ENCODE measurements at regions not wholly inside any gene's neighbourhood (a gene's known extent, or its start where the extent isn't known, plus 50 kb on each side); places are given as distances from the start of the nearest gene placed in this dataset.

- Histone ChIP-seq H3K79me2 (ENCODE audit: low read length) (no peaks in the 10 kb centered on the region), H3K4me1 (ENCODE audit: low read length) (no peaks in the 10 kb centered on the region), H3K4me3 (ENCODE audit: low read length) (no peak overlapping the region), H3K9ac (ENCODE audit: low read length) (no peak overlapping the region), H3F3A (ENCODE audit: insufficient read depth, low read length) (no peaks in the 10 kb centered on the region), H3K9me2 (replicated peaks; ENCODE audit: insufficient read depth, low read length) (no peaks in the 10 kb centered on the region), H3K36me3 (replicated peaks; ENCODE audit: insufficient read depth, low read length) (no peaks in the 10 kb centered on the region), H4K20me1 (ENCODE audit: insufficient read depth, low read length) (no peaks in the 10 kb centered on the region), H3K27me3 (replicated peaks; ENCODE audit: insufficient read depth, low read length) (no peaks in the 10 kb centered on the region), H2AFZ (ENCODE audit: low read length) (no peak overlapping the region), H3K9me3 (replicated peaks; ENCODE audit: insufficient read depth, low read length) (no peaks in the 10 kb centered on the region), H3K4me2 (ENCODE audit: low read depth, low read length) (no peak overlapping the region), H3K27ac (ENCODE audit: low read length) (no peak overlapping the region)
- DNase-seq, result no peak
- TF ChIP-seq, protein P1, sequence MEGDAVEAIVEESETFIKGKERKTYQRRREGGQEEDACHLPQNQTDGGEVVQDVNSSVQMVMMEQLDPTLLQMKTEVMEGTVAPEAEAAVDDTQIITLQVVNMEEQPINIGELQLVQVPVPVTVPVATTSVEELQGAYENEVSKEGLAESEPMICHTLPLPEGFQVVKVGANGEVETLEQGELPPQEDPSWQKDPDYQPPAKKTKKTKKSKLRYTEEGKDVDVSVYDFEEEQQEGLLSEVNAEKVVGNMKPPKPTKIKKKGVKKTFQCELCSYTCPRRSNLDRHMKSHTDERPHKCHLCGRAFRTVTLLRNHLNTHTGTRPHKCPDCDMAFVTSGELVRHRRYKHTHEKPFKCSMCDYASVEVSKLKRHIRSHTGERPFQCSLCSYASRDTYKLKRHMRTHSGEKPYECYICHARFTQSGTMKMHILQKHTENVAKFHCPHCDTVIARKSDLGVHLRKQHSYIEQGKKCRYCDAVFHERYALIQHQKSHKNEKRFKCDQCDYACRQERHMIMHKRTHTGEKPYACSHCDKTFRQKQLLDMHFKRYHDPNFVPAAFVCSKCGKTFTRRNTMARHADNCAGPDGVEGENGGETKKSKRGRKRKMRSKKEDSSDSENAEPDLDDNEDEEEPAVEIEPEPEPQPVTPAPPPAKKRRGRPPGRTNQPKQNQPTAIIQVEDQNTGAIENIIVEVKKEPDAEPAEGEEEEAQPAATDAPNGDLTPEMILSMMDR (IDR thresholded peaks at IDR 0.05; ENCODE audit: low read length), result no peak
- TF ChIP-seq EZH2phosphoT487 (IDR thresholded peaks at IDR 0.05; ENCODE audit: low read length), result no peak
- no peak for TF ChIP-seq EZH2 (optimal IDR thresholded peaks at IDR 0.05; ENCODE audit: low read depth, low read length)
These were observed 181.3 kb downstream of the THBS2 start for GRCh38 chr6:169072127-169073042.

DNA sequence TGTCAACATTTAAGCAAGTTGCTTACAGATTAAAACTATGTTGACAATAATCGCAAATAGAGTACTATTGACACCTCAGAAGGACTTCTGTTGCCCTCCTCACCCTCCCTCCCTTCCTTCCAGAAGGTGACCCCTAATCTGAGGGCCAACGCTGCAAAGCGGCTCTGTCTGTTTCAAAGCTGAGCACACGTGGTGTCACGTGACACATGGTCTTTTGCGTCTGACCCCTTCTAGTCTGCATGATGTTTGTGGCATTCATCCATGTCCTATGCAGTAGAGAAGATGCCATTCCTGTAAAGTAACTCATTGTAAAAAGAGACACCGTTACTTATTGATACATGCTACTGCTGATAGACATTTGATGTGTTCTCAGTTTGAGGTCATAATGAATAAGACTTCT, 182.3 kb downstream of the THBS2 start:
- Histone ChIP-seq H3K9ac (ENCODE audit: low read length) (no peak overlapping the region), H3K36me3 (replicated peaks; ENCODE audit: insufficient read depth, low read length) (no peaks in the 10 kb centered on the region), H2AFZ (ENCODE audit: low read length) (no peak overlapping the region), H4K20me1 (ENCODE audit: insufficient read depth, low read length) (no peaks in the 10 kb centered on the region), H3K4me1 (ENCODE audit: low read length) (no peaks in the 10 kb centered on the region), H3K27me3 (replicated peaks; ENCODE audit: insufficient read depth, low read length) (no peaks in the 10 kb centered on the region), H3F3A (ENCODE audit: insufficient read depth, low read length) (no peaks in the 10 kb centered on the region), H3K4me3 (ENCODE audit: low read length) (no peak overlapping the region), H3K27ac (ENCODE audit: low read length) (no peak overlapping the region), H3K79me2 (ENCODE audit: low read length) (no peaks in the 10 kb centered on the region), H3K4me2 (ENCODE audit: low read depth, low read length) (no peak overlapping the region), H3K9me3 (replicated peaks; ENCODE audit: insufficient read depth, low read length) (no peaks in the 10 kb centered on the region), H3K9me2 (replicated peaks; ENCODE audit: insufficient read depth, low read length) (no peaks in the 10 kb centered on the region)
- no peak for DNase-seq
- TF ChIP-seq EZH2 (optimal IDR thresholded peaks at IDR 0.05; ENCODE audit: low read depth, low read length) (no peak), EZH2phosphoT487 (IDR thresholded peaks at IDR 0.05; ENCODE audit: low read length) (no peak)
- TF ChIP-seq, protein P1 (IDR thresholded peaks at IDR 0.05; ENCODE audit: low read length), result no peak

DNA sequence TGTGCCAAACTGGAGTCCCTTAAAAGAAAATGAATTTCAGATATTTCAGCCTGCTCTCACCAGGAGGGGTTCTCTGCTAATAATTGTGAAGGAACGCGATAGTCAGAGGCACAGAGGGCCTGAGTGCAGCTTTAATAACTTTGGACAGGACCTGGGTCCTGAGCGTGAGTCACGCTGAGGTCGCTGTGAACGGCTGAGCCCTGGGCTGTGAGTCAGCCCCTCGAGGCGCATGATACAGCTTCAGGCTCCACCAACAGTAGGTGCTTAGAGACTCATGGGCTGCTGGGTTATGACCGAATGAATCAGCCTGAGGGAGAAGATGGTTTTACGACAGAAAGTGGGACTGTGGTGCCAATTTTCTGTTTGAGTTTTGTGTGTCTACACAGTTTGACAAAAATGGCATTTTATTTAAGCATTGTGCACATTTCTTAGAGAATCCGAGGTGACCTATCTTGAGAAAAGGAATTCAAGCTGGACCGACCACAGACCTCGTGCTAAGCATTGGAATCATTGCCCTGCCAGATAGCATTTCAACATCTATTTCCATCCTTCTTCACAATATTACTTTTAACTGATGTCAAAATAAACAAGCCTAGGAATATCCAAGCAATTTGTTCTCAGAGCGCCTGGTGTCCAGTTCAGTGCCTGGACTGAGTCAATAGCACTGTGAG, 183.0 kb downstream of the THBS2 start:
- no peak overlapping the region for H2AFZ ChIP-seq (ENCODE audit: low read length)
- H3K4me1 ChIP-seq (ENCODE audit: low read length), result no peaks in the 10 kb centered on the region
- TF ChIP-seq, protein P1 (IDR thresholded peaks at IDR 0.05; ENCODE audit: low read length), result no peak
- TF ChIP-seq EZH2 (optimal IDR thresholded peaks at IDR 0.05; ENCODE audit: low read depth, low read length) (no peak), EZH2phosphoT487 (IDR thresholded peaks at IDR 0.05; ENCODE audit: low read length) (no peak)
- H3F3A ChIP-seq (ENCODE audit: insufficient read depth, low read length), result no peaks in the 10 kb centered on the region
- no peak overlapping the region for H3K9ac ChIP-seq (ENCODE audit: low read length)
- no peaks in the 10 kb centered on the region for H3K9me3 ChIP-seq (replicated peaks; ENCODE audit: insufficient read depth, low read length)
- no peaks in the 10 kb centered on the region for H3K79me2 ChIP-seq (ENCODE audit: low read length)
- H4K20me1 ChIP-seq (ENCODE audit: insufficient read depth, low read length), result no peaks in the 10 kb centered on the region
- no peak overlapping the region for H3K4me3 ChIP-seq (ENCODE audit: low read length)
- no peaks in the 10 kb centered on the region for H3K36me3 ChIP-seq (replicated peaks; ENCODE audit: insufficient read depth, low read length)
- DNase-seq, result no peak
- no peaks in the 10 kb centered on the region for H3K9me2 ChIP-seq (replicated peaks; ENCODE audit: insufficient read depth, low read length)
- no peaks in the 10 kb centered on the region for H3K27me3 ChIP-seq (replicated peaks; ENCODE audit: insufficient read depth, low read length)
- H3K4me2 ChIP-seq (ENCODE audit: low read depth, low read length), result no peak overlapping the region
- H3K27ac ChIP-seq (ENCODE audit: low read length), result no peak overlapping the region
